Esophagus muscularis mucosa (tissue), 3 donors: ENCODE measurements at regions not wholly inside any gene's neighbourhood (a gene's known extent, or its start where the extent isn't known, plus 50 kb on each side); places are given as distances from the start of the nearest gene placed in this dataset.

Source experiments
- POLR2A ChIP-seq: fragments of 450-650 bp; IDR thresholded peaks from one replicate; pipeline ENCODE4 v1.6.1; 2017; ENCODE audit warnings: antibody characterized with exemption, moderate library complexity, mild to moderate bottlenecking, low read depth
- TF ChIP-seq, protein P1 (sequence below), 3 experiments: fragments of 200-600 bp in 2 of 3; fragments of 450-650 bp in 1 of 3; sonication (generic) in 2 of 3; IDR thresholded peaks; one replicate each; pipeline ENCODE4 v1.5.1; 2017 to 2019; ENCODE audit warnings: antibody characterized with exemption in 3 of 3, mild to moderate bottlenecking in 2 of 3, moderate library complexity in 1 of 3

DNA sequence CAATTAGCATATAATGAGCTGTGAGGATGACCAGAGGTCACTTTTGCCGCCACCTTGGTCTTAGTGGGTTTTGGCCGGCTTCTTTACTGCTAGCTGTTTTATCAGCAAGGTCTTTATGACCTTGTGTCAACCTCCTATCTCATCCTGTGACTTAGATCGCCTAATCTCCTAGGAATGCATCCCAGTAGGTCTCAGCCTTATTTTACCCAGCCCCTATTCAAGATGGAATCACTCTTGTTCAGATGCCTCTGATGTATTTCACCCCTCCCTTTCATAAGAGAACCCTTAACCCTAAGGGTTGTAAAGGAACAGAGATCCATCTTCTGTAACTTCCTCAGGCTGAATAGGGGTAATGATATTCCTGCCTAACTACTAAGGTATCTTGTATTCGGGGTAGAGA lies 58.9 kb upstream of the PALMD start:
- TF ChIP-seq, protein P1, sequence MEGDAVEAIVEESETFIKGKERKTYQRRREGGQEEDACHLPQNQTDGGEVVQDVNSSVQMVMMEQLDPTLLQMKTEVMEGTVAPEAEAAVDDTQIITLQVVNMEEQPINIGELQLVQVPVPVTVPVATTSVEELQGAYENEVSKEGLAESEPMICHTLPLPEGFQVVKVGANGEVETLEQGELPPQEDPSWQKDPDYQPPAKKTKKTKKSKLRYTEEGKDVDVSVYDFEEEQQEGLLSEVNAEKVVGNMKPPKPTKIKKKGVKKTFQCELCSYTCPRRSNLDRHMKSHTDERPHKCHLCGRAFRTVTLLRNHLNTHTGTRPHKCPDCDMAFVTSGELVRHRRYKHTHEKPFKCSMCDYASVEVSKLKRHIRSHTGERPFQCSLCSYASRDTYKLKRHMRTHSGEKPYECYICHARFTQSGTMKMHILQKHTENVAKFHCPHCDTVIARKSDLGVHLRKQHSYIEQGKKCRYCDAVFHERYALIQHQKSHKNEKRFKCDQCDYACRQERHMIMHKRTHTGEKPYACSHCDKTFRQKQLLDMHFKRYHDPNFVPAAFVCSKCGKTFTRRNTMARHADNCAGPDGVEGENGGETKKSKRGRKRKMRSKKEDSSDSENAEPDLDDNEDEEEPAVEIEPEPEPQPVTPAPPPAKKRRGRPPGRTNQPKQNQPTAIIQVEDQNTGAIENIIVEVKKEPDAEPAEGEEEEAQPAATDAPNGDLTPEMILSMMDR (IDR thresholded peaks at IDR 0.05), result no peak
- no peak for TF ChIP-seq POLR2A
